Caco-2 (cell line): ENCODE measurements at regions not wholly inside any gene's neighbourhood (a gene's known extent, or its start where the extent isn't known, plus 50 kb on each side); places are given as distances from the start of the nearest gene placed in this dataset.

Source experiments
- BruUV-seq: library from RNA; stranded (reverse); fragments of 400-500 nt; replicated peaks from 2 replicates; lab custom pipeline; 2021; lab: Mats Ljungman, UMichigan
- CTCF ChIA-PET: fragments of 300-600 bp; sonication (Branson Sonifier 250); formaldehyde crosslinking; loops from one replicate; lab custom pipeline; 2022; ENCODE audit warnings: antibody characterized with exemption; lab: Charles Lee
- POLR2A ChIA-PET: fragments of 300-600 bp; sonication (Branson Sonifier 250); formaldehyde crosslinking; loops from one replicate; lab custom pipeline; 2022; ENCODE audit warnings: antibody characterized with exemption; lab: Charles Lee
- DNase-seq, 2 experiments: peaks; one replicate each; pipeline versions ENCODE4 v3.0.0 to v3.0.0-alpha.2; 2020 to 2022
- H3K27me3 ChIP-seq: replicated peaks from 2 replicates; pipeline ENCODE4 v1.6.0; 2011; ENCODE audit warnings: low read length; ENCODE audit not compliant: control insufficient read depth, insufficient read depth
- H3K36me3 ChIP-seq: 2 replicates; pipeline ENCODE4 v1.5.1; 2011; ENCODE audit warnings: low read length; ENCODE audit not compliant: control insufficient read depth, insufficient read depth
- H3K4me1 ChIP-seq: fragments of 250-450 bp; sonication (Bioruptor Pico); 2 replicates; pipeline ENCODE4 v1.5.1; 2020; ENCODE audit warnings: mild to moderate bottlenecking
- H3K4me3 ChIP-seq: 2 replicates; pipeline ENCODE4 v1.5.1; 2011; ENCODE audit warnings: low read depth, mild to moderate bottlenecking, control low read depth, low read length
- H3K9me3 ChIP-seq: fragments of 250-450 bp; sonication (Bioruptor Pico); 2 replicates; pipeline ENCODE4 v1.5.1; 2020; ENCODE audit warnings: mild to moderate bottlenecking, moderate library complexity
- H3K27ac Mint-ChIP-seq: one replicate; pipeline ENCODE4 v1.8.0; 2022; ENCODE audit warnings: mixed read lengths; ENCODE audit not compliant: unreplicated experiment
- H3K27me3 Mint-ChIP-seq: one replicate; pipeline ENCODE4 v1.8.0; 2022; ENCODE audit warnings: mixed read lengths; ENCODE audit not compliant: insufficient read depth, unreplicated experiment
- H3K36me3 Mint-ChIP-seq: one replicate; pipeline ENCODE4 v1.8.0; 2022; ENCODE audit warnings: mild to moderate bottlenecking, mixed read lengths; ENCODE audit not compliant: insufficient read depth, unreplicated experiment
- H3K4me1 Mint-ChIP-seq: one replicate; pipeline ENCODE4 v1.8.0; 2022; ENCODE audit warnings: low read depth, mixed read lengths; ENCODE audit not compliant: unreplicated experiment
- H3K4me3 Mint-ChIP-seq: one replicate; pipeline ENCODE4 v1.8.0; 2022; ENCODE audit warnings: mild to moderate bottlenecking, moderate library complexity, mixed read lengths; ENCODE audit not compliant: unreplicated experiment
- H3K9me3 Mint-ChIP-seq: one replicate; pipeline ENCODE4 v1.8.0; 2022; ENCODE audit warnings: mixed read lengths; ENCODE audit not compliant: unreplicated experiment
- CTCF ChIP-seq, 2 experiments: fragments of 200-600 bp in 1 of 2; IDR thresholded peaks; 1 replicate in 1 of 2; 2 replicates in 1 of 2; pipeline versions ENCODE4 v1.5.1 to v1.8.0; 2011 to 2022; ENCODE audit warnings: antibody characterized with exemption in 1 of 2, control low read depth in 1 of 2, inconsistent platforms in 1 of 2, low read depth in 1 of 2, low read length in 1 of 2, mild to moderate bottlenecking in 1 of 2, moderate library complexity in 1 of 2; ENCODE audit not compliant: insufficient read depth in 1 of 2, severe bottlenecking in 1 of 2, unreplicated experiment in 1 of 2
- intact Hi-C: fragments of 100-400 bp; cut with micrococcal nuclease; formaldehyde crosslinking; loops from one replicate; pipeline ENCODE4 v1.10.0; 2022; ENCODE audit not compliant: unreplicated experiment

DNA sequence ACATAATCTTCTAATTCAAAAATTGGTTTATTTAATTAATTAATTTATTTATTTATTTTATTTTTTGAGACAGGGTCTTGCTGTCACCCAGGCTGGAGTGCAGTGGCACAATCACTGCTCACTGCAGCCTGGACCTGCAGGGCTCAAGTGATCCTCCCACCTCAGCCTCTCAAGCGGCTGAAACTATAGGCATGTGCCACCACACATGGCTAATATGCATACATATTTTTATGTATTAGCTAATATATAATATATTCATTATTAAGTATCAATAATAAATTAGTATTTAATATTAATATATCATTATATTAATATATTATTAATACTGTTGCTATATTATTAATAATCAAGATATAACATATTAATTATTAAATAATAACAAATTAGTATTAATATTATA is 406.7 kb downstream of the GPATCH2 start:
- Mint-ChIP-seq H3K27ac (no peak overlapping the region), H3K27me3 (no peaks in the 10 kb centered on the region), H3K9me3 (no peaks in the 10 kb centered on the region), H3K36me3 (no peaks in the 10 kb centered on the region), H3K4me1 (no peaks in the 10 kb centered on the region), H3K4me3 (no peak overlapping the region)
- intact Hi-C loops, result no loop called here
- ChIA-PET CTCF (no interaction called here), POLR2A (no interaction called here)
- Histone ChIP-seq H3K4me3 (no peak overlapping the region), H3K4me1 (no peaks in the 10 kb centered on the region), H3K9me3 (no peaks in the 10 kb centered on the region), H3K27me3 (no peaks in the 10 kb centered on the region), H3K36me3 (no peaks in the 10 kb centered on the region)
- DNase-seq, result no peak
- BruUV-seq, result no TSS peak
- no peak for TF ChIP-seq CTCF (IDR thresholded peaks at IDR 0.05; ENCODE audit: insufficient read depth in 1 of 2, low read depth in 1 of 2, low read length in 1 of 2, severe bottlenecking in 1 of 2, unreplicated experiment in 1 of 2)

GRCh38 chr1:217214551-217214950 is 416.3 kb downstream of the GPATCH2 start:
- Mint-ChIP-seq H3K27ac (no peak overlapping the region), H3K27me3 (no peaks in the 10 kb centered on the region), H3K4me1 (no peaks in the 10 kb centered on the region), H3K9me3 (peaks cover 8% of the 10 kb centered on the region), H3K4me3 (no peak overlapping the region), H3K36me3 (no peaks in the 10 kb centered on the region)
- Histone ChIP-seq H3K4me3 (no peak overlapping the region), H3K27me3 (no peaks in the 10 kb centered on the region), H3K9me3 (no peaks in the 10 kb centered on the region), H3K36me3 (no peaks in the 10 kb centered on the region), H3K4me1 (no peaks in the 10 kb centered on the region)
- BruUV-seq, result no TSS peak
- DNase-seq, result no peak
- no peak for TF ChIP-seq CTCF (IDR thresholded peaks at IDR 0.05; ENCODE audit: insufficient read depth in 1 of 2, low read depth in 1 of 2, low read length in 1 of 2, severe bottlenecking in 1 of 2, unreplicated experiment in 1 of 2)
- intact Hi-C loops, result no loop called here
- CTCF ChIA-PET, result no interaction called here
- POLR2A ChIA-PET, result no interaction called here

GRCh38 chr1:217211486-217211885 is 419.4 kb downstream of the GPATCH2 start:
- H3K27me3 ChIP-seq, result no peaks in the 10 kb centered on the region
- POLR2A ChIA-PET, result no interaction called here
- TF ChIP-seq CTCF (IDR thresholded peaks at IDR 0.05; ENCODE audit: insufficient read depth in 1 of 2, low read depth in 1 of 2, low read length in 1 of 2, severe bottlenecking in 1 of 2, unreplicated experiment in 1 of 2), result no peak
- Mint-ChIP-seq H3K4me1 (no peaks in the 10 kb centered on the region), H3K9me3 (peaks cover 8% of the 10 kb centered on the region), H3K36me3 (no peaks in the 10 kb centered on the region), H3K27ac (no peak overlapping the region), H3K27me3 (no peaks in the 10 kb centered on the region), H3K4me3 (no peak overlapping the region)
- no TSS peak for BruUV-seq
- no peaks in the 10 kb centered on the region for H3K9me3 ChIP-seq
- H3K36me3 ChIP-seq, result no peaks in the 10 kb centered on the region
- no peaks in the 10 kb centered on the region for H3K4me1 ChIP-seq
- CTCF ChIA-PET, result no interaction called here
- DNase-seq, result no peak
- intact Hi-C loops, result no loop called here
- H3K4me3 ChIP-seq, result no peak overlapping the region
